IMR-90 (cell line): ENCODE measurements at regions not wholly inside any gene's neighbourhood (a gene's known extent, or its start where the extent isn't known, plus 50 kb on each side); places are given as distances from the start of the nearest gene placed in this dataset.

Experiments used
- ATAC-seq: fragments of 200-7000 bp; cut with Tn5 transposase; 2 replicates; pipeline ENCODE4 v1.9.1; 2020; ENCODE audit warnings: low read depth, mild to moderate bottlenecking, moderate library complexity
- BruUV-seq: library from RNA; stranded (reverse); fragments of 400-500 nt; replicated peaks from 2 replicates; lab custom pipeline; 2021; lab: Mats Ljungman, UMichigan
- CTCF ChIA-PET: fragments of 300-600 bp; formaldehyde crosslinking; extraction: SDS; loops from one replicate; lab custom pipeline; 2021; ENCODE audit warnings: antibody characterized with exemption; lab: Yijun Ruan, JAX
- POLR2A ChIA-PET: fragments of 300-600 bp; sonication (Branson Sonifier 250); formaldehyde crosslinking; loops from one replicate; lab custom pipeline; 2022; ENCODE audit warnings: antibody characterized with exemption; ENCODE audit not compliant: unreplicated experiment; lab: Charles Lee
- DNase-seq: peaks from one replicate; pipeline ENCODE4 v3.0.0; 2013
- H2AFZ ChIP-seq: replicated peaks from 2 replicates; pipeline ENCODE3; 2013; ENCODE audit warnings: low read length, mild to moderate bottlenecking; ENCODE audit not compliant: poor library complexity
- H2AK5ac ChIP-seq: 2 replicates; pipeline ENCODE4 v1.6.1; 2013; ENCODE audit warnings: low read depth, low read length, inconsistent platforms
- H2AK9ac ChIP-seq: replicated peaks from 2 replicates; pipeline ENCODE3; 2013; ENCODE audit warnings: mild to moderate bottlenecking, low read depth, low read length, moderate library complexity; ENCODE audit not compliant: poor library complexity
- H2BK120ac ChIP-seq: 2 replicates; pipeline ENCODE4 v1.6.1; 2013; ENCODE audit warnings: low read depth, low read length, inconsistent platforms
- H2BK15ac ChIP-seq: 3 replicates; pipeline ENCODE4 v1.6.1; 2013; ENCODE audit warnings: low read depth, low read length, inconsistent platforms
- H2BK20ac ChIP-seq: 2 replicates; pipeline ENCODE4 v1.6.1; 2013; ENCODE audit warnings: low read depth, mild to moderate bottlenecking, inconsistent platforms, low read length, moderate library complexity
- H2BK5ac ChIP-seq: 2 replicates; pipeline ENCODE4 v1.6.1; 2013; ENCODE audit warnings: mild to moderate bottlenecking, low read depth, low read length, inconsistent platforms; ENCODE audit not compliant: poor library complexity, severe bottlenecking
- H3K14ac ChIP-seq: replicated peaks from 2 replicates; pipeline ENCODE4 v1.6.1; 2013; ENCODE audit warnings: low read depth, low read length, inconsistent platforms
- H3K18ac ChIP-seq: 2 replicates; pipeline ENCODE4 v1.6.1; 2013; ENCODE audit warnings: low read depth, low read length, control low read depth
- H3K23ac ChIP-seq: 2 replicates; pipeline ENCODE4 v1.6.1; 2013; ENCODE audit warnings: low read depth, low read length, inconsistent platforms
- H3K27ac ChIP-seq: 2 replicates; pipeline ENCODE4 v1.5.1; 2013; ENCODE audit warnings: mild to moderate bottlenecking, control low read depth, low read length; ENCODE audit not compliant: insufficient read depth
- H3K27me3 ChIP-seq: 2 replicates; pipeline ENCODE4 v1.6.1; 2013; ENCODE audit warnings: low read length; ENCODE audit not compliant: control insufficient read depth, insufficient read depth
- H3K36me3 ChIP-seq: 2 replicates; pipeline ENCODE4 v1.6.1; 2013; ENCODE audit warnings: low read length, mixed read lengths; ENCODE audit not compliant: control insufficient read depth, insufficient read depth
- H3K4ac ChIP-seq: 2 replicates; pipeline ENCODE4 v1.6.1; 2013; ENCODE audit warnings: low read depth, low read length, inconsistent platforms
- H3K4me1 ChIP-seq: 2 replicates; pipeline ENCODE4 v1.6.1; 2013; ENCODE audit warnings: low read length, mixed read lengths; ENCODE audit not compliant: control insufficient read depth, insufficient read depth
- H3K4me2 ChIP-seq: 2 replicates; pipeline ENCODE4 v1.6.1; 2013; ENCODE audit warnings: low read depth, mild to moderate bottlenecking, control low read depth, low read length, moderate library complexity
- H3K4me3 ChIP-seq: 2 replicates; pipeline ENCODE4 v1.5.1; 2013; ENCODE audit warnings: low read depth, mild to moderate bottlenecking, control low read depth, low read length, moderate library complexity; ENCODE audit not compliant: insufficient read depth
- H3K56ac ChIP-seq: 2 replicates; pipeline ENCODE4 v1.6.1; 2013; ENCODE audit warnings: low read length, inconsistent platforms; ENCODE audit not compliant: insufficient read depth; ENCODE audit errors: extremely low read depth
- H3K79me1 ChIP-seq, 2 experiments: 2 replicates each; pipeline ENCODE4 v1.6.1; 2013; ENCODE audit warnings: low read length in 2 of 2, inconsistent platforms in 1 of 2, low read depth in 1 of 2
- H3K9ac ChIP-seq: 2 replicates; pipeline ENCODE4 v1.6.1; 2013; ENCODE audit warnings: low read depth, low read length, control low read depth
- H3K9me1 ChIP-seq: 2 replicates; pipeline ENCODE4 v1.6.1; 2013; ENCODE audit warnings: low read length, inconsistent platforms; ENCODE audit not compliant: insufficient read depth
- H3K9me3 ChIP-seq: 2 replicates; pipeline ENCODE4 v1.6.1; 2013; ENCODE audit warnings: low read length; ENCODE audit not compliant: control insufficient read depth, insufficient read depth
- H4K20me1 ChIP-seq: 2 replicates; pipeline ENCODE4 v1.6.1; 2013; ENCODE audit warnings: low read length, inconsistent platforms; ENCODE audit not compliant: insufficient read depth
- H4K5ac ChIP-seq: 2 replicates; pipeline ENCODE4 v1.6.1; 2013; ENCODE audit warnings: mild to moderate bottlenecking, low read depth, low read length, control low read depth
- H4K8ac ChIP-seq, 2 experiments: 2 replicates each; pipeline ENCODE4 v1.6.1; 2013; ENCODE audit warnings: low read depth in 2 of 2, low read length in 2 of 2, control low read depth in 1 of 2, inconsistent platforms in 1 of 2
- H4K91ac ChIP-seq: 2 replicates; pipeline ENCODE4 v1.6.1; 2013; ENCODE audit warnings: low read depth, low read length, inconsistent platforms; ENCODE audit not compliant: insufficient read depth
- MAFK ChIP-seq: IDR thresholded peaks from 2 replicates; pipeline ENCODE4 v1.6.1; 2012; ENCODE audit warnings: low read depth, low read length, improper control_type of control experiment
- WGBS, 2 experiments: methylation state at CpG; one replicate each; pipeline versions ENCODE4 v1.1.5 to v1.1.7; 2013; ENCODE audit warnings: missing lambda C conversion rate in 2 of 2; ENCODE audit not compliant: insufficient read length in 1 of 2; ENCODE audit errors: extremely low coverage in 2 of 2; 5-methylcytosine and 5-hydroxymethylcytosine counted together
- dilution Hi-C: fragments of 300-500 bp; cut with HindIII; formaldehyde crosslinking; loops from one replicate; pipeline ENCODE4 v1.14.3; 2018; ENCODE audit warnings: low sequenced_read_pairs; ENCODE audit not compliant: unreplicated experiment
- in situ Hi-C: fragments of 300-500 bp; cut with MboI; formaldehyde crosslinking; loops from 3 replicates; pipeline ENCODE4 v1.14.3; 2019; ENCODE audit warnings: low sequenced_read_pairs, inconsistent platforms, mixed read lengths
- intact Hi-C: fragments of 100-400 bp; cut with micrococcal nuclease; formaldehyde crosslinking; loops from 2 replicates; pipeline ENCODE4 v1.10.0; 2022

DNA sequence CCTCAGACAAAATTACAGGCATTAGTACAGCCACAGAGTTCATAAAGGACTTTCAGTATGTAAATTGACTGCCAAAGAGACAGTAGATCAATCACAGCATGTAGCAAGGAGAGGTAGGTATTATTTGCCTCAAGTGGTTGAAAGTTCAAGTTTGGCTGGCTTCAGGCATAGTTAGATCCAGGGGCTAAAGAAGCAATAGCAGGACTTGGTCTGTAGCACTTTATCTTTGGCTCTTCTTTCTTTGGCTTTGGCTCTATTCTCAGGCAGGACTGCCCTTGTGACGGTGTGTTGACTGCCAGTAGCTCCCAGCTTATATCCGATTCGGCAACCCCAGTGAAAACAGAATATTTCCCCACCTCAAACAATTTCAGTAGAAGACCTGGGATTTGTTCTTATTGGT, 346.0 kb upstream of the TBX3 start:
- ATAC-seq (no peak), DNase-seq (no peak)
- Histone ChIP-seq H4K91ac (no peak overlapping the region), H3K18ac (no peak overlapping the region), H3K36me3 (no peaks in the 10 kb centered on the region), H2AK5ac (no peak overlapping the region), H3K4me3 (no peak overlapping the region), H3K23ac (no peak overlapping the region), H2AK9ac (no peak overlapping the region), H2BK120ac (no peak overlapping the region), H3K9ac (no peak overlapping the region), H4K20me1 (no peaks in the 10 kb centered on the region), H3K27me3 (no peaks in the 10 kb centered on the region), H2BK5ac (no peak overlapping the region), H3K79me1 (no peaks in the 10 kb centered on the region), H2AFZ (no peak overlapping the region), H3K56ac (no peak overlapping the region), H3K9me1 (no peaks in the 10 kb centered on the region), H2BK15ac (no peak overlapping the region), H3K14ac (no peak overlapping the region), H3K9me3 (no peaks in the 10 kb centered on the region), H3K4me1 (no peaks in the 10 kb centered on the region; the same call in 1 of the 2 replicates), H4K8ac (no peak overlapping the region), H3K4ac (no peak overlapping the region), H3K4me2 (no peak overlapping the region), H4K5ac (no peak overlapping the region), H2BK20ac (no peak overlapping the region), H3K27ac (no peak overlapping the region)
- in situ Hi-C loops, result no loop called here
- intact Hi-C loops, result no loop called here
- no CpG with 5 or more reads among the region's 3 CpGs for WGBS, 2 experiments
- CTCF ChIA-PET, result no interaction called here
- BruUV-seq, result no TSS peak
- dilution Hi-C loops, result no loop called here
- no peak for TF ChIP-seq MAFK
- POLR2A ChIA-PET, result no interaction called here
